ENCODE measurements at regions not wholly inside any gene's neighbourhood (a gene's known extent, or its start where the extent isn't known, plus 50 kb on each side); places are given as distances from the start of the nearest gene placed in this dataset.

DNA sequence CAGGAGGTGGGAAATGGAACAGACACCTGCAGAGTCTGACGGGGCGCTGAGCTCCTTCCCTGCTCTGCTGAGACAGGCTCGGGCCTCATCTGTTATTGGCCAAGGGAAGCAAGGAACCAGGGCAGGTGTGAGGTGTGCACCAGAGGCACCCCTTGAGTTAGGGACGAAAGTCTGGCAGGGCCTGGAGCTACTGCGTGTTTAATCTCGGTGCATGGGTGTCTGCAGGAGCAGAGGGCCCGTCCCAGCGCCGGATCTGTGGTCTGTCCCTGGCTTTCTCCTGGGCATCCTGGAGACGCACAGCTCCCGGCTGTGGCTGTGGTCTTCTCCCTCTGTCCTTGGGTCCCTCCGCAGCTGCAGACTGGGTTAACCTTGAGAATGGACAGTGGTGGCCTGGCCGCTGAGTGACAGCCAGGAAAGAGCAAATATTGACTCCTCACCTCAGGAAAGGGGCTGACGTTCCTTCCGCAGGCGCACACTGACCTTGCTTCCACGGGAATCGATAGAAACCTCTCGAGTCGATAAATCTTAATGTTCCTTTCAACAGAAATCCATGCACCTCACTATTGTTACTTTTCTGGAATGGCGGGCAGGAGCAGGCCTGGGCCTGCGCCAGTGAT, 975.6 kb downstream of the BRD1 start:
- DNase-seq (ENCODE audit: low spot score): no peak

DNA sequence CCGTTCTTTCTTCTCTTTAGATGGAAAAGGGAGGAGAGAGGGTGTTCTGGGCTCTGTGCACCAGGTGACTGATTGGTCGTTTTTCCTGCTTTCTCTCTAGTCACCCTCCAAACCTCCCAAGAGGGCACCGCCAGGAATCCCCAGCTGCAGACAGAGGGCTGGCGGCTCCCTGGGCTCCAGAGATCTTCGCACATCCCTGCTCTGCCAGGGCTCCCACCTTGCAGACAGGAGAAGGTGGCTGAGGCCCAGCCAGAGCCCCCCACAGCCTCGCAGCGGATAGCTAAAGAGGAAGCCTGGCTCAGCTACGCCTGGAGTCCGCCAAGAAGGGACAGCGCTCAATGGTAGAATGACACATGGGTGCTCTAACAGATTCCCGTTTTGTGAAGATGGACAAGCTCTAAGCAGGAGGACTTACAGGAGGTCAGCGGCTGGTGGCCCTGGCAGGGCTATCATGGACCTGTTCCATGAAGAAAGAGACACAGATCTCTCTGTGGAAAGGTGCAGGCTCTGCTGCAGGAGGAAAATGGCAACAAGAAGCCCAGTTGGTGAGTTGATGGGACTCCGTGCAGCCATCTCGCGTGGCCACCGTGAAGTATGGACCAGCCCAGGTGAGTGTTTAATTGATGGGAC, 976.9 kb downstream of the BRD1 start:
- no peak for DNase-seq (ENCODE audit: low spot score)

- DNase-seq (ENCODE audit: low spot score): no peak
Observed at GRCh38 chr22:48849963-48850657, 977.6 kb downstream of the BRD1 start.

- no peak for DNase-seq (ENCODE audit: low spot score)
Observed at GRCh38 chr22:48849219-48849912, 978.3 kb downstream of the BRD1 start.

GRCh38 chr22:48846200-48846599, 981.5 kb downstream of the BRD1 start:
- no peak for DNase-seq (ENCODE audit: low spot score)

DNA sequence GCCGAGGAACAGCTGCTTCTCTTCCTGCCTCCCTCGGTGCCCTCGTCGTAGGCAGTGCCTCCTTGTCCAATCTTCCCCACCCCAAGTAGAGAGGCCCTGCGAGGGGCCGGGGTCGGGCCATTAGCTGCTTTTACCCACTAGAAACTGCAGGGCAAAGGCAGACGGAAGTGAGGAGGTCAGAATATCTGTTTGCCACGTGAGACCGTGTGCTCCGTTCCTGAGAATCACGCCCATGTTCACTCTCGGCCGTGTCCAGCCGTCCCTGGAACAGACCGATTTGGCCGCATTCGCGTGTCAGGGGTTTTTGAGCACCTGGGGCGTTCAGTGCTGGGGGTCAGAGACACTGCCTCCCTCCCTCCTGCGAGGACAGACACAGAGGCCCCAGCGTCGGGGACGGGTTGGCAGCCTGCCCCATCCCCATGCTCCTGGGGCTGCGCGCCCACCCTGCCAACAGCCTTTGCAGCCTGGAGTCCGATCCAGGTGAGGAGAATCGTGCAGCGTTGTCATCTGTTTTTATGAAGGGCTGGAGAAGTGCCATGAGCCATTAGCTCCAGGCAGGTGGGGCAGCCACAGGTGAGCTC, 982.2 kb downstream of the BRD1 start:
- DNase-seq (ENCODE audit: low spot score): no peak

- no peak for DNase-seq (ENCODE audit: low spot score)
Observed at GRCh38 chr22:48844056-48844675, 983.5 kb downstream of the BRD1 start.

DNA sequence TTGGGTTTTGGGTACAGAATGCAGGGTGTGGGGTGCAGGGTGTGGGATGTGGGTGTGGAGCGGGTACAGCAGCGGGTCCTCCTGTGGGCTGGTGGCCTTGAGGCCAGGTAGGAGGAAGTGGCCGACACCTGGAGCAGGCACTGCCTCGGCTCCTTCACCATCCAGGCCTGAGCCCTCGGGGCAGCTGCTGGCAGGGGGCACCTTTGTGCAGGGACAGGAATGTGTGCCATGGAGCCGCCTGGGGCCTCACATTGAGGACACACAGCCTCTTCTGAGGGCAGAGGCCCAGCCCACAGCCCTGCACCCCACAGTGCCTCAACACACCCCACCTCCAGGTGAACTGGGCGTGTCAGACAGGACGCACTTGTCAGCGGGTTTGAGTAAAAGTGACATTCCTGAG, 984.0 kb downstream of the BRD1 start:
- no peak for DNase-seq (ENCODE audit: low spot score)

DNA sequence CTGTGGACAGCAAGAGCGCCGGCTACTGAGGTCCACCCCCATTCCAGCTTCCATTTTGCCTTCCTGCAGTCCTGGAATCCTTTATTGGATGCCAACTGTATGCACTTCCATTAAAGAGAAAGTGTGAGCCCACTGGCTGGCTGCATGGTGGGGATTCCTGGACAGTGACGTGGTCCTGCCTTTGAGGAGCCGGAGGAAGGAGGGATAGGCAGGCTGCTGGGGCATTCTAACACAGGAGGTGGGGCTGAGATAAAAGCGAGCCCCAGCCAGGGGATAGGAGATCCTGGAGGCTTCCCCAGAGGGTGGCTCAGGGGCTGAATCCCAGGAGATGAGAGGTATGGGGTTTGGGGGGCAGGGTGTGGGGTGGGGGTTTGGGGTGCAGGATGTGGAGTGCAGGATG, 984.7 kb downstream of the BRD1 start:
- DNase-seq (ENCODE audit: low spot score): no peak

DNA sequence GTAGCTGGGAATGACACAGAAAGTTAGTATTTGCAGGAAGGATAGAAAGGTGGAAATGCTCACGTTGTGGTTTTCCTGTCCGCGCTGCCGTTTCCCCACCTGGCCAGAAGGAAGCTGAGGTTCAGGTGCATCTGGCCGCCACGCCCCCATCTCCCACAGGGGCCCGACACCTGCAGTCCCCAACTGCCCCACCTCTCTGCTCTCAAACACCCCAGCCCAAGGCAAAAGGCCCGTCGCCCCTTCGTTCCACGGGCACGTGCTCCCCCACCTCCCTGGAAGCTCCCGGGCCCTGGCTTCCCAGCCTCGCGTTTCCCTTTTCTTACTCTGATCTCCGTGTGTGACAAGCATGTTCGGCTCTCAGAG, 985.1 kb downstream of the BRD1 start:
- DNase-seq (ENCODE audit: low spot score): no peak

DNA sequence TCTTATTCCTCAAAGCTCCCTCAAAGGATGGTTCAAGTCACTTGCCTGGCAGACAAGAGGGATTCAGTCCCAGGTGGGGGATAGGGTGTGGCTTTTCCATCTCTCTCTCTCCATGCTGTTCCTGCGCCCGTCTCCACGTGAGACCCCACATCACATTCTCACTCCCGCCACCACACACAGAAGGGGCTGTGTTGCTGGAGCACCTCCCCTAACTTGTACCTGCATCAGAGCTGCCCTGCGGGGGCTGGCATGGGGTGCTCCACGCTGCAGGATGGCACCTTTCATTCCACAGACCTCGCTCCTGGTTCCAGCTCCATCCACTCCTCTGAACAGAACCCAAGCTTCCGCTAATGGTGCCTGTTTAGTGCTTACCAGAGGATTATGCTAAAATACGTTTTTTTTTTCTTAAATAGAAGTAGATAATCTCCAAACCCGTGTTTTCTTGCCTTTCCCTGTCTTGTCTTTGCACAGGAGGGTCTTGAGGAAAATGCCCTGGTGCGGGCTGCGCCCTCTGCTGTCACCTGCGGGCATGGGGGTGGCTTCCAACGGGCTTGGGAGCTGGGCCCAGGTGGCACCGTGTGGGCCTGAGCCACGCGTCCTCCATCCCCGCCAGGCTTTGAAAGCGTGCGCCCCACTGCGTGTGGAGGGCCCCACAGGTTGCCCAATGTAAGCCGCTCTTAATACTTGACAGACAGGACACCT, 985.6 kb downstream of the BRD1 start:
- DNase-seq (ENCODE audit: low spot score): no peak

DNA sequence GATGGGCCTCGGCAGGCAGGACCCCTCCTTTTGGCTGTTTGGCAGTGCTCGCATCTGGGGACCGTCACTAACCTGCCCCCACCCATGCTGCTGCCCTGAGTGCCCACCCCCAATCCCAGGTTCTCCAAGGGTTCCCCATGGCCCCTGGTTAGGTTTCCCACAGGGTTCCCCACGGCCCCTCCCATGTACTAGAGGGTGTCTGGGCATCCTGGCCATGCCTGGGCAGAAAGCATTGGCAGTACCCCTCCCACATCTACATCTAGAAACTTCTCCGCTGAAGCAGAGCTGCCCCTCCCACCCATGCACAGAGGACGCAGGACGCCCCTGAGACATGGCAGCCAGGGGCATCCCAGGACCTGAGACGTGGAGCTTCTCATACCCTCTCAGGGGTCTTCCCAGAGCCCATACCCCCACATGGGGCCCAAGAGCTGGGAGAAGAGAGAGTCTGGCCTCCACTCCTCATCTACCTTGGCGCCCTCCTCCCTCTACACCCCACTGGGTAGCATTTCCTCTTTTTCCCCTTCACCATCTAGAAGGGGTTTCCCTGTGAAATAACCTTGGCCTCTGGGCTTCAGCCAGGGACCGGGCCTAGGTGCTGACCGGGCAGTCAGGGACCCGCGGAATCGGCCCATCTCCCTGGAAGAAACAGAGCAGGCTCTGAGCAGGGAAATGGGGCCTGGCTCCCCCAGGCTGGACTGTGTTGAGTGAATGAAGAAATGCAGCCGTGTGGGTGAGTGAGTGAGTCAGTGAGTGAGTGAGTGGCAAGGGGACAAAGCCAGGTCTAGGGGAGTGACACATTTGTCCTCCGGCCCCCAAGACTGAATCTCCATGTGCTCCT, 987.3 kb downstream of the BRD1 start:
- no peak for DNase-seq (ENCODE audit: low spot score)

DNA sequence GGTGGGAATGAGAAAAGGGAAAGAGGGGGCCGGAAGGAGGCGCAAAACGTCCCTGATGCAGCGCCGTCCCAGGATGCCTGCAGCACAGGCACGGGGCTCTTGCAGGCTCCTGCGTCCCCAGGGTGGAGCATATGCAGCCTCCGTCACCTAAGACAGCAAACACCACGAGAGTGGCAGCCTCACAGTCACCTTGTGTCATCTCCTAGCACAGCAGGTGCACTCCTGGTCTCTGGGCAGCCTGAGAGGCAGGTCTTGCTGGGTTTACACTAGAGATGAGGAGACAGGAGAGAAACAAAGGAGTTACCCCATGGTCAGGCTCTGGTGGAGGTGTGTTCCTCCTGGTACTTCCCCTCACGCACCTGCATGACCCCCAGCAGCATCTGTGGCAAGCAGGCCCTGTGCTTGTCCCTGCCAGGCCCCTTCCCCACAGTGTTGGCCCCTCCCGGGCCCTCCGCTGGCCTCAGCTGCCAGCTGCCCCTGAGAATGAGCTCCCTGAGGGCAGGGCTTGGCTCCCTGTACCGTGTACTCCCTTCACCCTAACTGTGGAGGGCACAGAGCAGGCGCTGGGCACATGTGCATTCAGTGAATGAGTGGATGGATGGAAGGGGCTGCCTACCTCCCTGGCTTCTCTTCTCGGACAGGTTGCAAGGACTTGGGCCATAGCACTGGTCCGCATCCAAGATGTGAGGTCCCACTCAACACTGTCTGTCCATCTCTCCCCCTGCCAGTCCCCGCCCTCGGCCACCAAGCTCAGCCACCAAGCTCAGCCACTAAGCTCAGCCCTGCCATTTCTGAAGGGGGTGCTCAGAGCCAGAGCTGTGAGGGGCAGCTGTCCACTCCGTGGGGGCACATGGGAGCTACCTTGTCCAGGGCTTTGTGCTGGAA, 988.6 kb downstream of the BRD1 start:
- DNase-seq (ENCODE audit: low spot score): no peak

GRCh38 chr22:48838376-48838775, 989.3 kb downstream of the BRD1 start:
- DNase-seq (ENCODE audit: low spot score): no peak

- no peak for DNase-seq (ENCODE audit: low spot score)
Observed at GRCh38 chr22:48837341-48837935, 990.2 kb downstream of the BRD1 start.

- DNase-seq (ENCODE audit: low spot score): no peak
Observed at GRCh38 chr22:48836673-48837340, 990.9 kb downstream of the BRD1 start.

- DNase-seq (ENCODE audit: low spot score): no peak
Observed at GRCh38 chr22:48835857-48836672, 991.6 kb downstream of the BRD1 start.

- DNase-seq (ENCODE audit: low spot score): no peak
Observed at GRCh38 chr22:48835364-48835763, 992.3 kb downstream of the BRD1 start.

All from CD4-positive, alpha-beta T cell treated with Interleukin-2 at 100 ng/mL for 4 hours (primary cell).